ENCODE measurements at regions not wholly inside any gene's neighbourhood (a gene's known extent, or its start where the extent isn't known, plus 50 kb on each side); places are given as distances from the start of the nearest gene placed in this dataset.

GRCh38 chr12:30529489-30530269 is 166.0 kb downstream of the IPO8 start:
- TF ChIP-seq POLR2A (IDR thresholded peaks at IDR 0.05; ENCODE audit: low read depth, low read length) = no peak
- no peak for TF ChIP-seq POLR2AphosphoS5 (IDR thresholded peaks at IDR 0.05; ENCODE audit: low read depth, low read length)

Measured in GM12891 (cell line).